HepG2 (cell line): ENCODE measurements at regions not wholly inside any gene's neighbourhood (a gene's known extent, or its start where the extent isn't known, plus 50 kb on each side); places are given as distances from the start of the nearest gene placed in this dataset.

Experiments used
- ATAC-seq: fragments of 200-7000 bp; cut with Tn5 transposase; 3 replicates; pipeline ENCODE4 v1.9.1; 2020; ENCODE audit warnings: mild to moderate bottlenecking, moderate library complexity
- BruUV-seq: library from RNA; stranded (reverse); fragments of 400-500 nt; replicated peaks from 2 replicates; lab custom pipeline; 2021; lab: Mats Ljungman, UMichigan
- CTCF ChIA-PET: fragments of 300-600 bp; formaldehyde crosslinking; extraction: SDS; loops from one replicate; lab custom pipeline; 2021; ENCODE audit warnings: low total read pairs, inconsistent platforms, low intra/inter-chr PET ratio; lab: Yijun Ruan, JAX
- POLR2A ChIA-PET: fragments of 350-600 bp; sonication (Branson Sonifier 250); formaldehyde crosslinking; loops from one replicate; lab custom pipeline; 2020; ENCODE audit warnings: antibody characterized with exemption, inconsistent platforms; lab: Yijun Ruan, JAX
- DNase-seq: peaks from one replicate; pipeline ENCODE4 v3.0.0-alpha.2; 2015; ENCODE audit warnings: low spot score
- FAIRE-seq: peaks from 3 replicates; lab custom pipeline; 2011; peaks lifted over from hg19 to GRCh38; lab: Jason Lieb, UNC
- H2AFZ ChIP-seq: one replicate; pipeline ENCODE4 v1.6.1; 2011; ENCODE audit warnings: low read length, inconsistent platforms
- H3K27ac ChIP-seq: fragments of 300-600 bp; 3 replicates; pipeline ENCODE4 v1.8.0; 2011; ENCODE audit warnings: mixed run types, mild to moderate bottlenecking, mixed read lengths, low read length, inconsistent platforms; ENCODE audit not compliant: insufficient read depth; ENCODE audit errors: extremely low read length
- H3K27me3 ChIP-seq, 2 experiments: fragments of 200-600 bp in 1 of 2; 2 replicates in 1 of 2; 3 replicates in 1 of 2; pipeline versions ENCODE4 v1.6.0 to v1.8.0; 2011; ENCODE audit warnings: low read length in 2 of 2, mild to moderate bottlenecking in 2 of 2, moderate library complexity in 2 of 2, inconsistent platforms in 1 of 2; ENCODE audit not compliant: insufficient read depth in 2 of 2, control insufficient read depth in 1 of 2
- H3K36me3 ChIP-seq, 2 experiments: fragments of 200-600 bp in 1 of 2; replicated peaks in 1 of 2; 2 replicates in 1 of 2; 3 replicates in 1 of 2; pipeline versions ENCODE4 v1.5.1 to v1.8.0; 2011; ENCODE audit warnings: low read length in 2 of 2, inconsistent platforms in 1 of 2; ENCODE audit not compliant: insufficient read depth in 2 of 2, control insufficient read depth in 1 of 2
- H3K4me1 ChIP-seq: 2 replicates; pipeline ENCODE4 v1.5.1; 2012; ENCODE audit warnings: low read length, inconsistent platforms; ENCODE audit not compliant: insufficient read depth
- H3K4me2 ChIP-seq: 2 replicates; pipeline ENCODE4 v1.6.0; 2011; ENCODE audit warnings: low read depth, low read length, inconsistent platforms
- H3K4me3 ChIP-seq, 3 experiments: fragments of 200-600 bp in 1 of 3; sonication (generic), shearing (Covaris generic) in 1 of 3; replicated peaks in 1 of 3; 2 replicates each; pipeline ENCODE4 v1.5.1; 2011 to 2016; ENCODE audit warnings: low read length in 3 of 3, inconsistent platforms in 2 of 3, low read depth in 2 of 3, mild to moderate bottlenecking in 2 of 3, control low read depth in 1 of 3, mixed read lengths in 1 of 3; ENCODE audit not compliant: insufficient read depth in 1 of 3
- H3K79me2 ChIP-seq: one replicate; pipeline ENCODE4 v1.6.1; 2011; ENCODE audit warnings: low read length, inconsistent platforms; ENCODE audit not compliant: insufficient read depth
- H3K9ac ChIP-seq: 2 replicates; pipeline ENCODE4 v1.6.0; 2011; ENCODE audit warnings: mild to moderate bottlenecking, low read depth, low read length, inconsistent platforms; ENCODE audit not compliant: insufficient read depth
- H3K9me3 ChIP-seq: 2 replicates; pipeline ENCODE4 v1.5.1; 2012; ENCODE audit warnings: mild to moderate bottlenecking, low read length
- H4K20me1 ChIP-seq: 2 replicates; pipeline ENCODE4 v1.6.0; 2011; ENCODE audit warnings: inconsistent platforms, mild to moderate bottlenecking, low read length, moderate library complexity; ENCODE audit not compliant: insufficient read depth
- FOSL1 ChIP-seq: sonication (generic); formaldehyde crosslinking; IDR thresholded peaks from 2 replicates; pipeline ENCODE4 v1.9.0; 2021; ENCODE audit warnings: missing genetic modification reagents, borderline replicate concordance
- MAZ ChIP-seq, 2 experiments: sonication (generic) in 1 of 2; formaldehyde crosslinking in 1 of 2; IDR thresholded peaks; 2 replicates each; pipeline versions ENCODE4 v1.5.0 to v1.6.1; 2012 to 2020; ENCODE audit warnings: low read depth in 2 of 2, mild to moderate bottlenecking in 2 of 2, borderline replicate concordance in 1 of 2, improper control_type of control experiment in 1 of 2, low read length in 1 of 2, missing genetic modification reagents in 1 of 2, moderate library complexity in 1 of 2
- NFYC ChIP-seq: IDR thresholded peaks from 2 replicates; pipeline ENCODE4 v1.6.1; 2016; ENCODE audit warnings: missing genetic modification reagents, missing compliant biosample characterization
- PHF5A ChIP-seq: IDR thresholded peaks from one replicate; pipeline ENCODE4 v1.6.1; 2018; ENCODE audit warnings: low read depth, missing genetic modification reagents; ENCODE audit not compliant: unreplicated experiment
- SALL1 ChIP-seq: sonication (generic); formaldehyde crosslinking; IDR thresholded peaks from 2 replicates; pipeline ENCODE4 v1.8.0; 2022; ENCODE audit warnings: mild to moderate bottlenecking, missing genetic modification reagents
- ZIK1 ChIP-seq: sonication (generic); formaldehyde crosslinking; IDR thresholded peaks from 2 replicates; pipeline ENCODE4 v1.5.0; 2020; ENCODE audit warnings: mild to moderate bottlenecking, low read depth, missing genetic modification reagents, borderline replicate concordance
- ZNF18 ChIP-seq: sonication (generic); formaldehyde crosslinking; IDR thresholded peaks from 2 replicates; pipeline ENCODE4 v1.8.0; 2022; ENCODE audit warnings: mild to moderate bottlenecking, missing genetic modification reagents; ENCODE audit not compliant: insufficient replicate concordance
- ZNF274 ChIP-seq: sonication (generic); formaldehyde crosslinking; IDR thresholded peaks from 2 replicates; pipeline ENCODE4 v1.5.1; 2020; ENCODE audit warnings: mild to moderate bottlenecking, missing genetic modification reagents
- ZSCAN21 ChIP-seq: sonication (generic); formaldehyde crosslinking; IDR thresholded peaks from 2 replicates; pipeline ENCODE4 v1.8.0; 2022; ENCODE audit warnings: mild to moderate bottlenecking, missing genetic modification reagents, moderate library complexity, borderline replicate concordance
- WGBS: methylation state at CpG from one replicate; pipeline ENCODE4 v1.1.6; 2017; ENCODE audit warnings: low lambda C conversion rate; 5-methylcytosine and 5-hydroxymethylcytosine counted together
- in situ Hi-C: cut with HindIII; loops from 2 replicates; pipeline ENCODE4 v1.10.0; 2017; ENCODE audit warnings: low pct_unique_long_range_greater_than_20kb; ENCODE audit not compliant: extremely low pct_ligation_motif_present
- intact Hi-C: fragments of 100-400 bp; cut with micrococcal nuclease; formaldehyde crosslinking; loops from one replicate; pipeline ENCODE4 v1.10.0; 2022; ENCODE audit not compliant: unreplicated experiment
- TF ChIP-seq, protein P1 (sequence below): sonication (generic); formaldehyde crosslinking; IDR thresholded peaks from 2 replicates; pipeline ENCODE4 v1.4.0; 2020; ENCODE audit warnings: missing genetic modification reagents

DNA sequence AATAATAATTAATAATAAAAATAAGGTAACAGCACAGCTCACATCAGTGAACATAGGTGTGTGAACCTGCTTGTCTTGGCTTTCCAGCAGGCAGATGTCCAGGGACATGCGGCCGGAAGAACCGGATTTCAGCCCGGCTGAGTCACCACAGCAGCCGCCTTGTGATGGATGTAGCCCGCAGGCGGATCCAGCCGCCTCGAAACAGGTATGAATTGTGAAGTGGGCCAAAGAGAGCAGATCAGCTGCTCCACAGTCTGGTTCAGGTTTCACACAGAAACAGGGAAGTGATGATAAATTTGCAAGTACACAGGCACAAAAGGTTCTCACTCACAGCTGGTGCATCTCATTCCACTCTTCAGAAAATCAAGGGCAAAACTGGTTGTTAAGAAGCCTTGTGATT, 55.1 kb downstream of the ID4 start:
- BruUV-seq, result no TSS peak
- Histone ChIP-seq H3K4me3 (no peak overlapping the region), H3K9ac (no peak overlapping the region), H3K4me2 (no peak overlapping the region), H3K27me3 (peaks cover 0 to 6% of the 10 kb centered on the region in 2 experiments; a peak in 1 of 5 replicates), H3K4me1 (no peaks in the 10 kb centered on the region), H3K79me2 (no peaks in the 10 kb centered on the region), H4K20me1 (no peaks in the 10 kb centered on the region), H3K27ac (no peak overlapping the region), H3K9me3 (no peaks in the 10 kb centered on the region), H2AFZ (no peak overlapping the region), H3K36me3 (no peaks in the 10 kb centered on the region)
- in situ Hi-C loops (no loop called here), intact Hi-C loops (no loop called here)
- FAIRE-seq (no peak), DNase-seq (no peak), ATAC-seq (no peak)
- 79% methylated on average over 9 of the region's 9 CpGs for WGBS
- TF ChIP-seq ZIK1 (CRISPR knock-in tag), result no peak
- no peak for TF ChIP-seq ZNF274 (CRISPR knock-in tag)
- TF ChIP-seq SALL1 (CRISPR knock-in tag), result no peak
- TF ChIP-seq FOSL1, result no peak
- no peak for TF ChIP-seq PHF5A (CRISPR knock-in tag)
- TF ChIP-seq, protein P1, sequence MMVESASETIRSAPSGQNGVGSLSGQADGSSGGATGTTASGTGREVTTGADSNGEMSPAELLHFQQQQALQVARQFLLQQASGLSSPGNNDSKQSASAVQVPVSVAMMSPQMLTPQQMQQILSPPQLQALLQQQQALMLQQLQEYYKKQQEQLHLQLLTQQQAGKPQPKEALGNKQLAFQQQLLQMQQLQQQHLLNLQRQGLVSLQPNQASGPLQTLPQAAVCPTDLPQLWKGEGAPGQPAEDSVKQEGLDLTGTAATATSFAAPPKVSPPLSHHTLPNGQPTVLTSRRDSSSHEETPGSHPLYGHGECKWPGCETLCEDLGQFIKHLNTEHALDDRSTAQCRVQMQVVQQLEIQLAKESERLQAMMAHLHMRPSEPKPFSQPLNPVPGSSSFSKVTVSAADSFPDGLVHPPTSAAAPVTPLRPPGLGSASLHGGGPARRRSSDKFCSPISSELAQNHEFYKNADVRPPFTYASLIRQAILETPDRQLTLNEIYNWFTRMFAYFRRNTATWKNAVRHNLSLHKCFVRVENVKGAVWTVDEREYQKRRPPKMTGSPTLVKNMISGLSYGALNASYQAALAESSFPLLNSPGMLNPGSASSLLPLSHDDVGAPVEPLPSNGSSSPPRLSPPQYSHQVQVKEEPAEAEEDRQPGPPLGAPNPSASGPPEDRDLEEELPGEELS, result no peak
- TF ChIP-seq MAZ (IDR thresholded peaks at IDR 0.05; ENCODE audit: borderline replicate concordance, low read depth, low read length), result no peak
- no peak for TF ChIP-seq MAZ (CRISPR knock-in tag; IDR thresholded peaks at IDR 0.05; ENCODE audit: low read depth)
- no peak for TF ChIP-seq ZNF18
- no peak for TF ChIP-seq ZSCAN21
- TF ChIP-seq NFYC (CRISPR knock-in tag), result no peak
- CTCF ChIA-PET, result no interaction called here
- POLR2A ChIA-PET, result no interaction called here
